KBM-7 (cell line): ENCODE measurements at regions not wholly inside any gene's neighbourhood (a gene's known extent, or its start where the extent isn't known, plus 50 kb on each side); places are given as distances from the start of the nearest gene placed in this dataset.

Experiments used
- DNase-seq: peaks from one replicate; pipeline ENCODE4 v3.0.0-alpha.2; 2015
- in situ Hi-C: fragments of 300-500 bp; cut with MboI; formaldehyde crosslinking; loops from 2 replicates; pipeline ENCODE4 v1.14.3; 2020; ENCODE audit warnings: low sequenced_read_pairs, low pct_unique_long_range_greater_than_20kb, mixed read lengths

- no peak for DNase-seq
- in situ Hi-C loops: no loop called here
These were observed 361.5 kb upstream of the OPRM1 start for GRCh38 chr6:153677522-153677921.

- in situ Hi-C loops: no loop called here
- DNase-seq: no peak
These were observed 365.3 kb upstream of the OPRM1 start for GRCh38 chr6:153673750-153674149.

- in situ Hi-C loops: no loop called here
These were observed 365.8 kb upstream of the OPRM1 start for GRCh38 chr6:153673225-153673624.

GRCh38 chr6:153670403-153671026 lies 368.5 kb upstream of the OPRM1 start:
- in situ Hi-C loops: no loop called here
- no peak for DNase-seq

More at GRCh38 chr6:153673225-153673624, 365.8 kb upstream of the OPRM1 start:
- DNase-seq: no peak

- in situ Hi-C loops: no loop called here
- no peak for DNase-seq
These were observed 370.3 kb upstream of the OPRM1 start for GRCh38 chr6:153668758-153669157.

GRCh38 chr6:153662982-153663381 lies 376.1 kb upstream of the OPRM1 start:
- in situ Hi-C loops: no loop called here

GRCh38 chr6:153645326-153645725 lies 393.7 kb upstream of the OPRM1 start:
- no peak for DNase-seq
- in situ Hi-C loops: no loop called here

More at GRCh38 chr6:153662982-153663381, 376.1 kb upstream of the OPRM1 start:
- DNase-seq: no peak

- in situ Hi-C loops: no loop called here
- DNase-seq: no peak
These were observed 395.0 kb upstream of the OPRM1 start for GRCh38 chr6:153644000-153644399.

- DNase-seq: no peak
- in situ Hi-C loops: no loop called here
These were observed 404.6 kb upstream of the OPRM1 start for GRCh38 chr6:153634416-153634815.

- no peak for DNase-seq
- in situ Hi-C loops: no loop called here
These were observed 414.0 kb upstream of the OPRM1 start for GRCh38 chr6:153625089-153625488.

GRCh38 chr6:153624528-153624927 lies 414.5 kb upstream of the OPRM1 start:
- in situ Hi-C loops: no loop called here
- no peak for DNase-seq

GRCh38 chr6:153623496-153623895 lies 415.5 kb upstream of the OPRM1 start:
- in situ Hi-C loops: no loop called here
- no peak for DNase-seq

GRCh38 chr6:153621491-153621890 lies 417.5 kb upstream of the OPRM1 start:
- in situ Hi-C loops: no loop called here

GRCh38 chr6:153621070-153621469 lies 418.0 kb upstream of the OPRM1 start:
- in situ Hi-C loops: no loop called here
- DNase-seq: no peak

More at GRCh38 chr6:153621491-153621890, 417.5 kb upstream of the OPRM1 start:
- DNase-seq: no peak

GRCh38 chr6:153618371-153619322 lies 420.4 kb upstream of the OPRM1 start:
- in situ Hi-C loops: no loop called here
- DNase-seq: no peak

- in situ Hi-C loops: no loop called here
- no peak for DNase-seq
These were observed 422.5 kb upstream of the OPRM1 start for GRCh38 chr6:153616506-153616905.

GRCh38 chr6:153613719-153614455 lies 425.2 kb upstream of the OPRM1 start:
- in situ Hi-C loops: no loop called here
- no peak for DNase-seq

- in situ Hi-C loops: no loop called here
- DNase-seq: no peak
These were observed 436.6 kb upstream of the OPRM1 start for GRCh38 chr6:153602401-153602800.

GRCh38 chr6:153599901-153600300 lies 439.1 kb upstream of the OPRM1 start:
- DNase-seq: no peak
- in situ Hi-C loops: no loop called here

GRCh38 chr6:153595903-153596302 lies 443.1 kb upstream of the OPRM1 start:
- in situ Hi-C loops: no loop called here

More at GRCh38 chr6:153595903-153596302, 443.1 kb upstream of the OPRM1 start:
- no peak for DNase-seq
